GM12872 (cell line): ENCODE measurements at regions not wholly inside any gene's neighbourhood (a gene's known extent, or its start where the extent isn't known, plus 50 kb on each side); places are given as distances from the start of the nearest gene placed in this dataset.

Experiments
- CTCF ChIP-seq: IDR thresholded peaks from 3 replicates; pipeline ENCODE4 v1.5.1; 2011; ENCODE audit warnings: low read depth, mild to moderate bottlenecking, low read length, moderate library complexity; ENCODE audit not compliant: insufficient read depth

GRCh38 chr15:79632457-79632856, 200.3 kb downstream of the MINAR1 start:
- no peak for TF ChIP-seq CTCF

- TF ChIP-seq CTCF: no peak
These were observed 203.1 kb downstream of the MINAR1 start for GRCh38 chr15:79635149-79635771.

GRCh38 chr15:79635897-79636561, 203.9 kb downstream of the MINAR1 start:
- no peak for TF ChIP-seq CTCF

- no peak for TF ChIP-seq CTCF
These were observed 208.1 kb downstream of the MINAR1 start for GRCh38 chr15:79640206-79640605.

GRCh38 chr15:79641841-79642240, 209.7 kb downstream of the MINAR1 start:
- TF ChIP-seq CTCF: no peak

- TF ChIP-seq CTCF: no peak
These were observed 211.3 kb downstream of the MINAR1 start for GRCh38 chr15:79643393-79643792.

GRCh38 chr15:79644091-79644490, 212.0 kb downstream of the MINAR1 start:
- no peak for TF ChIP-seq CTCF
